ENCODE measurements at regions not wholly inside any gene's neighbourhood (a gene's known extent, or its start where the extent isn't known, plus 50 kb on each side); places are given as distances from the start of the nearest gene placed in this dataset.
"Not testable (repeated sequence)": the region's sequence is repeated elsewhere in the genome, so short reads cannot be mapped to it uniquely, and the experiment has no call there.

- H3K4me1 ChIP-seq (ENCODE audit: control insufficient read depth, low read depth, low read length), result no peaks in the 10 kb centered on the region
- peak overlapping the region; percentile 45 for H3K56ac ChIP-seq (ENCODE audit: low read length)
- no peaks in the 10 kb centered on the region for H3K79me2 ChIP-seq (ENCODE audit: control insufficient read depth, insufficient read depth, low read length)
- H3K27ac ChIP-seq (ENCODE audit: low read depth, low read length), result peak overlapping the region; percentile 70
- WGBS (ENCODE audit: extremely low coverage, insufficient coverage, low lambda C conversion rate), result no CpG with 5 or more reads among the region's 8 CpGs
- peak overlapping the region; percentile 70 for H4K8ac ChIP-seq (ENCODE audit: low read depth, low read length)
- no peak overlapping the region for H3K4me3 ChIP-seq (ENCODE audit: low read length)
- no peak overlapping the region for H3K23ac ChIP-seq (ENCODE audit: low read length)
- peak overlapping the region; percentile 46 for H2BK120ac ChIP-seq (ENCODE audit: low read depth, low read length)
- H2BK15ac ChIP-seq (replicated peaks; ENCODE audit: low read depth), result peak overlapping the region; percentile 86
- H3K36me3 ChIP-seq (ENCODE audit: control insufficient read depth, insufficient read depth, low read length), result no peaks in the 10 kb centered on the region
- H2BK5ac ChIP-seq (ENCODE audit: low read length), result peak overlapping the region; percentile 97
- DNase-seq, result no peak
- no peaks in the 10 kb centered on the region for H3K27me3 ChIP-seq (ENCODE audit: insufficient read depth, low read length, poor library complexity)
- no peak overlapping the region for H4K5ac ChIP-seq (ENCODE audit: low read length)
- peak overlapping the region; percentile 99 for H3K18ac ChIP-seq (ENCODE audit: low read length)
- peak overlapping the region; percentile 95 for H3K4ac ChIP-seq (ENCODE audit: low read depth, low read length)
- H2AK5ac ChIP-seq (ENCODE audit: low read length), result no peak overlapping the region
- H3K4me2 ChIP-seq (ENCODE audit: low read length), result no peak overlapping the region
- H3K79me1 ChIP-seq (ENCODE audit: low read length), result no peaks in the 10 kb centered on the region
- H3K9ac ChIP-seq (ENCODE audit: low read length), result no peak overlapping the region
Observed at GRCh38 chr3:27043328-27043955, 325.7 kb downstream of the NEK10 start.

GRCh38 chr3:27044931-27045481, 324.2 kb downstream of the NEK10 start:
- Histone ChIP-seq H2BK5ac (ENCODE audit: low read length) (peak overlapping the region; percentile 19), H2BK120ac (ENCODE audit: low read depth, low read length) (peak overlapping the region; percentile 67), H3K18ac (ENCODE audit: low read length) (peak overlapping the region; percentile 80), H3K4me1 (ENCODE audit: control insufficient read depth, low read depth, low read length) (no peaks in the 10 kb centered on the region), H3K36me3 (ENCODE audit: control insufficient read depth, insufficient read depth, low read length) (no peaks in the 10 kb centered on the region), H3K4me2 (ENCODE audit: low read length) (no peak overlapping the region), H4K5ac (ENCODE audit: low read length) (no peak overlapping the region), H3K9ac (ENCODE audit: low read length) (no peak overlapping the region), H3K79me1 (ENCODE audit: low read length) (no peaks in the 10 kb centered on the region), H3K27ac (ENCODE audit: low read depth, low read length) (no peak overlapping the region), H2BK15ac (replicated peaks; ENCODE audit: low read depth) (no peak overlapping the region), H3K27me3 (ENCODE audit: insufficient read depth, low read length, poor library complexity) (no peaks in the 10 kb centered on the region), H4K8ac (ENCODE audit: low read depth, low read length) (peak overlapping the region; percentile 86), H3K79me2 (ENCODE audit: control insufficient read depth, insufficient read depth, low read length) (no peaks in the 10 kb centered on the region), H2AK5ac (ENCODE audit: low read length) (no peak overlapping the region), H3K4ac (ENCODE audit: low read depth, low read length) (no peak overlapping the region), H3K23ac (ENCODE audit: low read length) (no peak overlapping the region), H3K4me3 (ENCODE audit: low read length) (no peak overlapping the region), H3K56ac (ENCODE audit: low read length) (no peak overlapping the region)
- DNase-seq, result no peak
- no CpG with 5 or more reads among the region's 2 CpGs for WGBS (ENCODE audit: extremely low coverage, insufficient coverage, low lambda C conversion rate)

GRCh38 chr3:27046351-27046750, 322.8 kb downstream of the NEK10 start:
- Histone ChIP-seq H3K79me1 (ENCODE audit: low read length) (no peaks in the 10 kb centered on the region), H2BK15ac (replicated peaks; ENCODE audit: low read depth) (no peak overlapping the region), H4K5ac (ENCODE audit: low read length) (no peak overlapping the region), H2AK5ac (ENCODE audit: low read length) (no peak overlapping the region), H3K9ac (ENCODE audit: low read length) (no peak overlapping the region), H3K4me2 (ENCODE audit: low read length) (no peak overlapping the region), H3K23ac (ENCODE audit: low read length) (no peak overlapping the region), H3K4me3 (ENCODE audit: low read length) (no peak overlapping the region), H3K27me3 (ENCODE audit: insufficient read depth, low read length, poor library complexity) (no peaks in the 10 kb centered on the region), H3K18ac (ENCODE audit: low read length) (no peak overlapping the region), H3K56ac (ENCODE audit: low read length) (peak overlapping the region; percentile 15), H2BK5ac (ENCODE audit: low read length) (peak overlapping the region; percentile 81), H3K27ac (ENCODE audit: low read depth, low read length) (peak overlapping the region; percentile 22), H3K4ac (ENCODE audit: low read depth, low read length) (no peak overlapping the region), H3K36me3 (ENCODE audit: control insufficient read depth, insufficient read depth, low read length) (no peaks in the 10 kb centered on the region), H3K4me1 (ENCODE audit: control insufficient read depth, low read depth, low read length) (no peaks in the 10 kb centered on the region), H4K8ac (ENCODE audit: low read depth, low read length) (no peak overlapping the region), H3K79me2 (ENCODE audit: control insufficient read depth, insufficient read depth, low read length) (no peaks in the 10 kb centered on the region), H2BK120ac (ENCODE audit: low read depth, low read length) (no peak overlapping the region)
- peak; percentile 66 for DNase-seq

- H3K4ac ChIP-seq (ENCODE audit: low read depth, low read length), result no peak overlapping the region
- H2BK15ac ChIP-seq (replicated peaks; ENCODE audit: low read depth), result no peak overlapping the region
- H3K27ac ChIP-seq (ENCODE audit: low read depth, low read length), result no peak overlapping the region
- DNase-seq, result no peak
- H3K23ac ChIP-seq (ENCODE audit: low read length), result no peak overlapping the region
- no peak overlapping the region for H3K4me2 ChIP-seq (ENCODE audit: low read length)
- no peak overlapping the region for H3K18ac ChIP-seq (ENCODE audit: low read length)
- no peak overlapping the region for H3K56ac ChIP-seq (ENCODE audit: low read length)
- H3K9ac ChIP-seq (ENCODE audit: low read length), result no peak overlapping the region
- WGBS (ENCODE audit: extremely low coverage, insufficient coverage, low lambda C conversion rate), result no CpG with 5 or more reads among the region's 2 CpGs
- H3K4me3 ChIP-seq (ENCODE audit: low read length), result no peak overlapping the region
- H3K79me2 ChIP-seq (ENCODE audit: control insufficient read depth, insufficient read depth, low read length), result no peaks in the 10 kb centered on the region
- H3K36me3 ChIP-seq (ENCODE audit: control insufficient read depth, insufficient read depth, low read length), result no peaks in the 10 kb centered on the region
- no peaks in the 10 kb centered on the region for H3K4me1 ChIP-seq (ENCODE audit: control insufficient read depth, low read depth, low read length)
- H4K5ac ChIP-seq (ENCODE audit: low read length), result no peak overlapping the region
- no peak overlapping the region for H4K8ac ChIP-seq (ENCODE audit: low read depth, low read length)
- no peak overlapping the region for H2AK5ac ChIP-seq (ENCODE audit: low read length)
- no peak overlapping the region for H2BK5ac ChIP-seq (ENCODE audit: low read length)
- H3K27me3 ChIP-seq (ENCODE audit: insufficient read depth, low read length, poor library complexity), result no peaks in the 10 kb centered on the region
- no peak overlapping the region for H2BK120ac ChIP-seq (ENCODE audit: low read depth, low read length)
- H3K79me1 ChIP-seq (ENCODE audit: low read length), result no peaks in the 10 kb centered on the region
Observed at GRCh38 chr3:27049792-27050191, 319.4 kb downstream of the NEK10 start.

GRCh38 chr3:27051527-27051926, 317.7 kb downstream of the NEK10 start:
- H2BK15ac ChIP-seq (replicated peaks; ENCODE audit: low read depth); H3K27ac ChIP-seq (ENCODE audit: low read depth, low read length); H3K79me2 ChIP-seq (ENCODE audit: control insufficient read depth, insufficient read depth, low read length); H3K79me1 ChIP-seq (ENCODE audit: low read length); H3K27me3 ChIP-seq (ENCODE audit: insufficient read depth, low read length, poor library complexity); H3K4me2 ChIP-seq (ENCODE audit: low read length); H3K4me1 ChIP-seq (ENCODE audit: control insufficient read depth, low read depth, low read length); H3K4ac ChIP-seq (ENCODE audit: low read depth, low read length); H3K36me3 ChIP-seq (ENCODE audit: control insufficient read depth, insufficient read depth, low read length); H4K8ac ChIP-seq (ENCODE audit: low read depth, low read length); H2AK5ac ChIP-seq (ENCODE audit: low read length); H3K23ac ChIP-seq (ENCODE audit: low read length); H2BK120ac ChIP-seq (ENCODE audit: low read depth, low read length); H3K9ac ChIP-seq (ENCODE audit: low read length); H3K4me3 ChIP-seq (ENCODE audit: low read length); H2BK5ac ChIP-seq (ENCODE audit: low read length); H3K56ac ChIP-seq (ENCODE audit: low read length); H4K5ac ChIP-seq (ENCODE audit: low read length); H3K18ac ChIP-seq (ENCODE audit: low read length): not testable (repeated sequence)
- no CpG with 5 or more reads among the region's 3 CpGs for WGBS (ENCODE audit: extremely low coverage, insufficient coverage, low lambda C conversion rate)
- peak; percentile 49 for DNase-seq

GRCh38 chr3:27056326-27056725, 312.9 kb downstream of the NEK10 start:
- Histone ChIP-seq H3K79me1 (ENCODE audit: low read length) (no peaks in the 10 kb centered on the region), H3K9ac (ENCODE audit: low read length) (no peak overlapping the region), H2BK15ac (replicated peaks; ENCODE audit: low read depth) (no peak overlapping the region), H2BK120ac (ENCODE audit: low read depth, low read length) (no peak overlapping the region), H3K4me1 (ENCODE audit: control insufficient read depth, low read depth, low read length) (no peaks in the 10 kb centered on the region), H3K18ac (ENCODE audit: low read length) (no peak overlapping the region), H3K4me3 (ENCODE audit: low read length) (no peak overlapping the region), H3K27ac (ENCODE audit: low read depth, low read length) (no peak overlapping the region), H3K27me3 (ENCODE audit: insufficient read depth, low read length, poor library complexity) (no peaks in the 10 kb centered on the region), H3K36me3 (ENCODE audit: control insufficient read depth, insufficient read depth, low read length) (no peaks in the 10 kb centered on the region), H2BK5ac (ENCODE audit: low read length) (no peak overlapping the region), H4K8ac (ENCODE audit: low read depth, low read length) (no peak overlapping the region), H4K5ac (ENCODE audit: low read length) (no peak overlapping the region), H3K23ac (ENCODE audit: low read length) (no peak overlapping the region), H3K4ac (ENCODE audit: low read depth, low read length) (no peak overlapping the region), H2AK5ac (ENCODE audit: low read length) (no peak overlapping the region), H3K4me2 (ENCODE audit: low read length) (no peak overlapping the region), H3K56ac (ENCODE audit: low read length) (no peak overlapping the region), H3K79me2 (ENCODE audit: control insufficient read depth, insufficient read depth, low read length) (no peaks in the 10 kb centered on the region)
- no peak for DNase-seq
- no CpG with 5 or more reads among the region's 2 CpGs for WGBS (ENCODE audit: extremely low coverage, insufficient coverage, low lambda C conversion rate)

Data from mesendoderm (in vitro differentiated cells).